GM23248 (cell line): ENCODE measurements at regions not wholly inside any gene's neighbourhood (a gene's known extent, or its start where the extent isn't known, plus 50 kb on each side); places are given as distances from the start of the nearest gene placed in this dataset.

Experiments used
- DNase-seq: peaks from one replicate; pipeline ENCODE4 v3.0.0-alpha.2; 2015
- H2AFZ ChIP-seq: fragments of 200-600 bp; sonication (generic); 2 replicates; pipeline ENCODE4 v1.6.1; 2016; ENCODE audit warnings: antibody characterized with exemption
- H3F3A ChIP-seq: fragments of 200-600 bp; sonication (generic); 2 replicates; pipeline ENCODE4 v1.6.1; 2016; ENCODE audit warnings: mild to moderate bottlenecking, antibody characterized with exemption, mixed run types; ENCODE audit not compliant: insufficient read depth
- H3K27ac ChIP-seq: fragments of 200-600 bp; sonication (generic); 2 replicates; pipeline ENCODE4 v1.5.1; 2016; ENCODE audit warnings: mild to moderate bottlenecking
- H3K27me3 ChIP-seq: fragments of 200-600 bp; sonication (generic); replicated peaks from 2 replicates; pipeline ENCODE4 v1.6.1; 2016; ENCODE audit warnings: mild to moderate bottlenecking; ENCODE audit not compliant: insufficient read depth
- H3K36me3 ChIP-seq: fragments of 200-600 bp; sonication (generic); 2 replicates; pipeline ENCODE4 v1.6.1; 2016; ENCODE audit warnings: low read depth, mild to moderate bottlenecking
- H3K4me1 ChIP-seq: fragments of 200-600 bp; sonication (generic); 2 replicates; pipeline ENCODE4 v1.6.1; 2016; ENCODE audit warnings: mild to moderate bottlenecking; ENCODE audit not compliant: insufficient read depth
- H3K4me2 ChIP-seq: fragments of 200-600 bp; sonication (generic); one replicate; pipeline ENCODE4 v1.6.1; 2016; ENCODE audit warnings: mild to moderate bottlenecking; ENCODE audit not compliant: unreplicated experiment
- H3K4me3 ChIP-seq: fragments of 200-600 bp; sonication (generic); 2 replicates; pipeline ENCODE4 v1.5.1; 2016; ENCODE audit warnings: mild to moderate bottlenecking
- H3K79me2 ChIP-seq: fragments of 200-600 bp; sonication (generic); 2 replicates; pipeline ENCODE4 v1.6.1; 2016; ENCODE audit warnings: mild to moderate bottlenecking; ENCODE audit not compliant: insufficient read depth
- H3K9ac ChIP-seq: fragments of 200-600 bp; sonication (generic); 2 replicates; pipeline ENCODE4 v1.6.1; 2016; ENCODE audit warnings: mild to moderate bottlenecking
- H3K9me2 ChIP-seq: fragments of 200-600 bp; sonication (generic); 2 replicates; pipeline ENCODE4 v1.6.1; 2016; ENCODE audit warnings: mixed run types, mild to moderate bottlenecking, moderate library complexity; ENCODE audit not compliant: insufficient read depth
- H3K9me3 ChIP-seq: fragments of 200-600 bp; sonication (generic); one replicate; pipeline ENCODE4 v1.6.1; 2017; ENCODE audit warnings: low read depth
- H4K20me1 ChIP-seq: fragments of 200-600 bp; sonication (generic); 2 replicates; pipeline ENCODE4 v1.6.0; 2016; ENCODE audit not compliant: insufficient read depth
- EZH2 ChIP-seq: fragments of 200-600 bp; sonication (generic); IDR thresholded peaks from 2 replicates; pipeline ENCODE4 v1.6.1; 2018; ENCODE audit warnings: antibody characterized with exemption, mild to moderate bottlenecking; ENCODE audit not compliant: insufficient read depth, poor library complexity, severe bottlenecking
- EZH2phosphoT487 ChIP-seq: fragments of 200-600 bp; sonication (generic); IDR thresholded peaks from 2 replicates; pipeline ENCODE4 v1.6.1; 2018; ENCODE audit warnings: antibody characterized with exemption, moderate library complexity, mild to moderate bottlenecking, low read depth; ENCODE audit not compliant: insufficient read depth
- WGBS, 2 experiments: methylation state at CpG; one replicate each; pipeline ENCODE4 v1.1.6; 2015 to 2017; ENCODE audit warnings: low lambda C conversion rate in 2 of 2, low coverage in 1 of 2; ENCODE audit errors: missing lambda C conversion rate in 2 of 2; 5-methylcytosine and 5-hydroxymethylcytosine counted together
- in situ Hi-C: fragments of 300-500 bp; cut with MboI; formaldehyde crosslinking; loops from 2 replicates; pipeline ENCODE4 v1.15.0; 2020

DNA sequence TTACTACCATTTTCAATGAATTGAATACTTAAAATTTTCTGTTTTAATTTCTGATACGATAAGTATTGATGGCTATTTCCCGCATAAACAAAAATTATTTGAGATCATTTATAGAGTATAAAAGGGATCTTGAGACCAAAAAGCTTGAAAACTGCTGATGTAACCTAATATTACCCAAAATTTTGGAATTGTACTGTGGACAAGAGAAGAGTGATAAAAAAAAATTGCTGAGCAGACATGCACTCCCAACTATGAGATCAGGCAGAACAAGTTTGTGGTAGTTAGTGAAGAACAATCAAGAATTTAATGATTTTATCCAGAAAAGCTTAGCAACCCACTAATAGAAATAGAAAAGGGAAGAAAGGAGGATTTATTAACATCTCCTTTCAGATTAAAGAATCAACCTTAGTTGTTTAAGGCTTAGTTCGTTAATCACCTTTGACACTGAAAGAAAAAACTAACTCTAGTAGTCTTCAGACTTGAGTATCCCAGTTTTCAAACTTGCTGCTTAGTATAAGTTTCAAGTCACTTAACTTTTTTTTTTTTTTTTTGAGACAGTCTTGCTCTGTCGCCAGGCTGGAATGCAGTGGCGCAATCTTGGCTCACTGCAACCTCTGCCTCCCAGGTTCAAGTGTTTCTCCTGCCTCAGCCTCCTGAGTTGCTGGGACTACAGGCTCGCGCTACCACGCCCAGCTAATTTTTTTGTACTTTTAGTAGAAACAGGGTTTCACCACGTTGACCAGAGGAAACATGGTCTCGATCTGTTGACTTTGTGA is 50.6 kb upstream of the ZC3HAV1 start:
- no peaks in the 10 kb centered on the region for H3F3A ChIP-seq
- no peak overlapping the region for H2AFZ ChIP-seq
- in situ Hi-C loops = no loop called here
- no peak for DNase-seq
- H3K27me3 ChIP-seq = no peaks in the 10 kb centered on the region
- no peaks in the 10 kb centered on the region for H3K9me2 ChIP-seq
- H3K4me2 ChIP-seq = no peak overlapping the region
- TF ChIP-seq EZH2phosphoT487 (no peak), EZH2 (no peak)
- H3K4me3 ChIP-seq = no peak overlapping the region
- no peaks in the 10 kb centered on the region for H3K4me1 ChIP-seq
- 0 out of 2 replicates have a peak, but pooled peaks cover 3% of the 10 kb centered on the region for H3K36me3 ChIP-seq
- no peaks in the 10 kb centered on the region for H3K79me2 ChIP-seq
- no peak overlapping the region for H3K9ac ChIP-seq
- 94 to 98% methylated on average over 10 of the region's 10 CpGs for WGBS, 2 experiments
- H3K9me3 ChIP-seq = no peaks in the 10 kb centered on the region
- no peak overlapping the region for H3K27ac ChIP-seq
- H4K20me1 ChIP-seq = no peaks in the 10 kb centered on the region

DNA sequence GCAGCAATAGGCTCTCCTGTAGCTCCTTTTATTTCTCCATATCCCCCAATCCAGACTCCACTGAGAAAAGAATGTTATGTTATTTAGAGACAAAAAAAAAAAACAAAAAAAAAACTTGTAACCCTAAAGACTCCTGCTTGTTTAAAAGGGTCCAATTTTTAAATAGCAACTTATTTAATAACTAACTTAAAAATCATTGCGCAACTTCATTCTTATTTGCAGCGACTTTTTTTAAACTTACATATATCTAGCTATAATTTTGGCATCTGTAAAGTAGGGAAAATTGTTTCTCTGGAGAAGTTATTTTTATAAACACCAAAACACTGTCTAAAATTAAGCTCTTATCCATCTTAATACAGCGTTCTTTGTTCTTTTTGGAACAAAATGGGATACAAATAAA is 59.0 kb upstream of the ZC3HAV1 start:
- in situ Hi-C loops = no loop called here
- Histone ChIP-seq H3K9me3 (no peaks in the 10 kb centered on the region), H3K9ac (no peak overlapping the region), H3K27me3 (no peaks in the 10 kb centered on the region), H3K27ac (no peak overlapping the region), H3K4me1 (no peaks in the 10 kb centered on the region), H3F3A (no peaks in the 10 kb centered on the region), H3K4me3 (no peak overlapping the region), H3K36me3 (0 out of 2 replicates have a peak, but pooled peaks cover 2% of the 10 kb centered on the region), H3K79me2 (no peaks in the 10 kb centered on the region), H3K4me2 (no peak overlapping the region), H3K9me2 (no peaks in the 10 kb centered on the region), H2AFZ (no peak overlapping the region), H4K20me1 (no peaks in the 10 kb centered on the region)
- TF ChIP-seq EZH2 (no peak), EZH2phosphoT487 (no peak)
- DNase-seq = no peak
- 99% methylated on average over 3 of the region's 3 CpGs for WGBS, 2 experiments

GRCh38 chr7:139169816-139170215 is 60.3 kb upstream of the ZC3HAV1 start:
- no peak for DNase-seq
- TF ChIP-seq EZH2 = no peak
- Histone ChIP-seq H4K20me1 (no peaks in the 10 kb centered on the region), H3K9me2 (no peaks in the 10 kb centered on the region), H3K9me3 (no peaks in the 10 kb centered on the region), H3K4me3 (no peak overlapping the region), H2AFZ (no peak overlapping the region), H3K9ac (no peak overlapping the region), H3K36me3 (0 out of 2 replicates have a peak, but pooled peaks cover 2% of the 10 kb centered on the region), H3K27ac (no peak overlapping the region), H3K4me2 (no peak overlapping the region), H3K79me2 (no peaks in the 10 kb centered on the region), H3K4me1 (no peaks in the 10 kb centered on the region), H3F3A (no peaks in the 10 kb centered on the region), H3K27me3 (no peaks in the 10 kb centered on the region)
- in situ Hi-C loops = no loop called here
- WGBS, 2 experiments = 95 to 100% methylated on average over 2 of the region's 2 CpGs

- in situ Hi-C loops = no loop called here
- WGBS, 2 experiments = 90 to 93% methylated on average over 7 of the region's 7 CpGs
- H3K27me3 ChIP-seq = no peaks in the 10 kb centered on the region
- H3K9me3 ChIP-seq = no peaks in the 10 kb centered on the region
- no peak overlapping the region for H3K27ac ChIP-seq
- no peaks in the 10 kb centered on the region for H3K79me2 ChIP-seq
- no peaks in the 10 kb centered on the region for H4K20me1 ChIP-seq
- no peaks in the 10 kb centered on the region for H3K4me1 ChIP-seq
- no peak for TF ChIP-seq EZH2
- TF ChIP-seq EZH2phosphoT487 = no peak
- H3F3A ChIP-seq = no peaks in the 10 kb centered on the region
- H2AFZ ChIP-seq = no peak overlapping the region
- H3K9me2 ChIP-seq = no peaks in the 10 kb centered on the region
- no peak for DNase-seq
- H3K9ac ChIP-seq = no peak overlapping the region
- no peak overlapping the region for H3K4me2 ChIP-seq
- 0 out of 2 replicates have a peak, but pooled peaks cover 2% of the 10 kb centered on the region for H3K36me3 ChIP-seq
- no peak overlapping the region for H3K4me3 ChIP-seq
These were observed 58.3 kb upstream of the UBN2 start for GRCh38 chr7:139172775-139173174.

DNA sequence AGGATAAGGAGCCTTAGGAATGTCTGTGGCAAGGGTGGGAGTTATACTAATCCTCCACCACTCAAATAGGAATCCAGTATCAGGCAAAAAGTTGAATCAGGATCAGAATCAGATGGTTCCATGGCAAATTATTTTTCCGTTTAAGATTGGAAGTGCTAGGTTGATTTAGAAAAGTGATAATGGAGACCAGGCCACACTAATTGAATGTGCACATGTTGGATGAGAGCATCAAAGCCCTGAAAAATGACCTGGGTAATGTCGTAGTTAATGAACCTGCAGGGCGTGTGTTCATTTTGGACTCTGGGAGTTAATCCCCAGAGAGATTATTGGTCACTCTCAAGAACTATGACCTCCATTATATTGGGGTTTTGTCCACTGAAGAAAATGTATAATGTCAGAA is 53.3 kb upstream of the UBN2 start:
- no peak overlapping the region for H3K4me3 ChIP-seq
- H3K9ac ChIP-seq = no peak overlapping the region
- H3K9me2 ChIP-seq = no peaks in the 10 kb centered on the region
- no peak for DNase-seq
- in situ Hi-C loops = no loop called here
- no peak overlapping the region for H3K4me2 ChIP-seq
- peaks cover 11% of the 10 kb centered on the region; the same call in 1 of the 2 replicates for H3K36me3 ChIP-seq
- H3K9me3 ChIP-seq = no peaks in the 10 kb centered on the region
- no peaks in the 10 kb centered on the region for H3K4me1 ChIP-seq
- TF ChIP-seq EZH2 = no peak
- no peak for TF ChIP-seq EZH2phosphoT487
- no peaks in the 10 kb centered on the region for H4K20me1 ChIP-seq
- no peaks in the 10 kb centered on the region for H3K79me2 ChIP-seq
- H3K27me3 ChIP-seq = no peaks in the 10 kb centered on the region
- 66 to 71% methylated on average over 3 of the region's 3 CpGs for WGBS, 2 experiments
- H3K27ac ChIP-seq = no peak overlapping the region
- H3F3A ChIP-seq = no peaks in the 10 kb centered on the region
- H2AFZ ChIP-seq = no peak overlapping the region
